K562 (cell line): ENCODE measurements at regions not wholly inside any gene's neighbourhood (a gene's known extent, or its start where the extent isn't known, plus 50 kb on each side); places are given as distances from the start of the nearest gene placed in this dataset.
A peak's percentile ranks its signal among the peaks of the same experiment; 100 is the strongest.

Experiments
- ETS2 ChIP-seq: IDR thresholded peaks from 2 replicates; pipeline ENCODE4 v1.6.1; 2016; ENCODE audit warnings: borderline replicate concordance, missing genetic modification characterization, mild to moderate bottlenecking, moderate library complexity, missing compliant biosample characterization; ENCODE audit not compliant: poor library complexity, severe bottlenecking
- ILF3 ChIP-seq: fragments of 450-650 bp; IDR thresholded peaks from 2 replicates; pipeline ENCODE4 v1.6.1; 2018; ENCODE audit warnings: antibody characterized with exemption, mild to moderate bottlenecking, moderate library complexity, borderline replicate concordance
- LCOR ChIP-seq: sonication (generic); formaldehyde crosslinking; IDR thresholded peaks from 2 replicates; pipeline ENCODE4 v1.8.0; 2022; ENCODE audit warnings: mild to moderate bottlenecking, missing genetic modification reagents
- MCM7 ChIP-seq, 2 experiments: fragments of 450-650 bp; IDR thresholded peaks; 2 replicates each; pipeline ENCODE4 v1.6.1; 2016 to 2018
- MYBL2 ChIP-seq, 2 experiments: fragments of 450-650 bp in 1 of 2; sonication (generic) in 1 of 2; formaldehyde crosslinking in 1 of 2; IDR thresholded peaks; 2 replicates each; pipeline versions ENCODE4 v1.6.1 to v1.8.1; 2017 to 2022; ENCODE audit warnings: borderline replicate concordance in 1 of 2, inconsistent platforms in 1 of 2, low read depth in 1 of 2, mild to moderate bottlenecking in 1 of 2, missing genetic modification reagents in 1 of 2, moderate library complexity in 1 of 2
- POLR2AphosphoS5 ChIP-seq: IDR thresholded peaks from 2 replicates; pipeline ENCODE4 v1.6.1; 2011; ENCODE audit warnings: mild to moderate bottlenecking, low read depth, low read length, moderate library complexity; ENCODE audit not compliant: control insufficient read depth, insufficient read depth
- TAF1 ChIP-seq: IDR thresholded peaks from 2 replicates; pipeline ENCODE4 v1.6.1; 2011; ENCODE audit warnings: mild to moderate bottlenecking, low read length, moderate library complexity; ENCODE audit not compliant: insufficient read depth, control insufficient read depth, severe bottlenecking; ENCODE audit errors: extremely low read depth
- TCF15 ChIP-seq: fragments of 250-450 bp; sonication (Bioruptor Pico); IDR thresholded peaks from 2 replicates; pipeline ENCODE4 v1.8.0; 2022; ENCODE audit warnings: moderate library complexity, mild to moderate bottlenecking, inconsistent platforms
- ZBTB8A ChIP-seq: fragments of 450-650 bp; IDR thresholded peaks from 2 replicates; pipeline ENCODE4 v1.6.1; 2018; ENCODE audit warnings: mild to moderate bottlenecking, moderate library complexity; ENCODE audit not compliant: partially characterized antibody
- ZNF217 ChIP-seq: sonication (generic); formaldehyde crosslinking; IDR thresholded peaks from 2 replicates; pipeline ENCODE4 v1.8.0; 2022; ENCODE audit warnings: mild to moderate bottlenecking, missing genetic modification reagents
- ZNF324 ChIP-seq: fragments of 250-450 bp; sonication (Bioruptor Pico); IDR thresholded peaks from 2 replicates; pipeline ENCODE4 v1.4.0; 2020; ENCODE audit warnings: mild to moderate bottlenecking
- ZNF507 ChIP-seq: conservative IDR thresholded peaks from 2 replicates; pipeline ENCODE4 v1.6.1; 2017; ENCODE audit warnings: missing genetic modification characterization, missing compliant biosample characterization
- TF ChIP-seq, protein P1 (sequence below): IDR thresholded peaks from 2 replicates; pipeline ENCODE4 v1.6.1; 2012; ENCODE audit warnings: low read depth, low read length, improper control_type of control experiment, borderline replicate concordance
- TF ChIP-seq, protein P2 (sequence below): sonication (generic); formaldehyde crosslinking; IDR thresholded peaks from 2 replicates; pipeline ENCODE4 v1.8.0; 2023; ENCODE audit warnings: missing genetic modification reagents, mild to moderate bottlenecking, borderline replicate concordance
- TF ChIP-seq, protein P3 (sequence below): sonication (generic); formaldehyde crosslinking; IDR thresholded peaks from 2 replicates; pipeline ENCODE4 v1.8.1; 2023; ENCODE audit warnings: mild to moderate bottlenecking, missing genetic modification reagents
- TF ChIP-seq, protein P4 (sequence below): fragments of 450-650 bp; conservative IDR thresholded peaks from 2 replicates; pipeline ENCODE4 v1.6.1; 2016; ENCODE audit warnings: missing genetic modification characterization, low read depth, mild to moderate bottlenecking, missing compliant biosample characterization, moderate library complexity

DNA sequence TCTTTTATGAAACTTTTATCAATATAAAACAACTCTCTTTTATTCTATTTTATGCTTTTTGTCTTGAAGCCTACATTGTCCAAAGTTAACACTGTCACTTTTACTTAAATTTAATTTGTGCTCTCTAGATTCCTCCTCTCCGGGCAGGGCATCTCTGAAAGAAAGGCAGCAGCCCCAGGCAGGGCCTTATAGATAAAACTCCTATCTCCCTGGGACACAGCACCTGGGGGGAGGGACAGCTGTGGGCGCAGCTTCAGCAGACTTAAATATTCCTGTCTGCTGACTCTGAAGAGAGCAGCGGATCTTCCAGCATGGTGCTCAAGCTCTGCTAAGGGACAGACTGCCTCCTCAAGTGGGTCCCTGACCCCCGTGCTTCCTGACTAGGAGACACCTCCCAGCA is 447.7 kb upstream of the FANCL start (continued):
- TF ChIP-seq, protein P1, sequence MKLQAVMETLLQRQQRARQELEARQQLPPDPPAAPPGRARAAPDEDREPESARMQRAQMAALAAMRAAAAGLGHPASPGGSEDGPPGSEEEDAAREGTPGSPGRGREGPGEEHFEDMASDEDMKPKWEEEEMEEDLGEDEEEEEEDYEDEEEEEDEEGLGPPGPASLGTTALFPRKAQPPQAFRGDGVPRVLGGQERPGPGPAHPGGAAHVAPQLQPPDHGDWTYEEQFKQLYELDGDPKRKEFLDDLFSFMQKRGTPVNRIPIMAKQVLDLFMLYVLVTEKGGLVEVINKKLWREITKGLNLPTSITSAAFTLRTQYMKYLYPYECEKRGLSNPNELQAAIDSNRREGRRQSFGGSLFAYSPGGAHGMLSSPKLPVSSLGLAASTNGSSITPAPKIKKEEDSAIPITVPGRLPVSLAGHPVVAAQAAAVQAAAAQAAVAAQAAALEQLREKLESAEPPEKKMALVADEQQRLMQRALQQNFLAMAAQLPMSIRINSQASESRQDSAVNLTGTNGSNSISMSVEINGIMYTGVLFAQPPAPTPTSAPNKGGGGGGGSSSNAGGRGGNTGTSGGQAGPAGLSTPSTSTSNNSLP, result peak; percentile 52; the same call in 1 of the 2 replicates
- no peak for TF ChIP-seq ZNF507 (tag)
- no peak for TF ChIP-seq MYBL2 (IDR thresholded peaks at IDR 0.05; ENCODE audit: low read depth)
- no peak for TF ChIP-seq MYBL2 (CRISPR knock-in tag; IDR thresholded peaks at IDR 0.05; ENCODE audit: borderline replicate concordance)
- TF ChIP-seq, protein P2, sequence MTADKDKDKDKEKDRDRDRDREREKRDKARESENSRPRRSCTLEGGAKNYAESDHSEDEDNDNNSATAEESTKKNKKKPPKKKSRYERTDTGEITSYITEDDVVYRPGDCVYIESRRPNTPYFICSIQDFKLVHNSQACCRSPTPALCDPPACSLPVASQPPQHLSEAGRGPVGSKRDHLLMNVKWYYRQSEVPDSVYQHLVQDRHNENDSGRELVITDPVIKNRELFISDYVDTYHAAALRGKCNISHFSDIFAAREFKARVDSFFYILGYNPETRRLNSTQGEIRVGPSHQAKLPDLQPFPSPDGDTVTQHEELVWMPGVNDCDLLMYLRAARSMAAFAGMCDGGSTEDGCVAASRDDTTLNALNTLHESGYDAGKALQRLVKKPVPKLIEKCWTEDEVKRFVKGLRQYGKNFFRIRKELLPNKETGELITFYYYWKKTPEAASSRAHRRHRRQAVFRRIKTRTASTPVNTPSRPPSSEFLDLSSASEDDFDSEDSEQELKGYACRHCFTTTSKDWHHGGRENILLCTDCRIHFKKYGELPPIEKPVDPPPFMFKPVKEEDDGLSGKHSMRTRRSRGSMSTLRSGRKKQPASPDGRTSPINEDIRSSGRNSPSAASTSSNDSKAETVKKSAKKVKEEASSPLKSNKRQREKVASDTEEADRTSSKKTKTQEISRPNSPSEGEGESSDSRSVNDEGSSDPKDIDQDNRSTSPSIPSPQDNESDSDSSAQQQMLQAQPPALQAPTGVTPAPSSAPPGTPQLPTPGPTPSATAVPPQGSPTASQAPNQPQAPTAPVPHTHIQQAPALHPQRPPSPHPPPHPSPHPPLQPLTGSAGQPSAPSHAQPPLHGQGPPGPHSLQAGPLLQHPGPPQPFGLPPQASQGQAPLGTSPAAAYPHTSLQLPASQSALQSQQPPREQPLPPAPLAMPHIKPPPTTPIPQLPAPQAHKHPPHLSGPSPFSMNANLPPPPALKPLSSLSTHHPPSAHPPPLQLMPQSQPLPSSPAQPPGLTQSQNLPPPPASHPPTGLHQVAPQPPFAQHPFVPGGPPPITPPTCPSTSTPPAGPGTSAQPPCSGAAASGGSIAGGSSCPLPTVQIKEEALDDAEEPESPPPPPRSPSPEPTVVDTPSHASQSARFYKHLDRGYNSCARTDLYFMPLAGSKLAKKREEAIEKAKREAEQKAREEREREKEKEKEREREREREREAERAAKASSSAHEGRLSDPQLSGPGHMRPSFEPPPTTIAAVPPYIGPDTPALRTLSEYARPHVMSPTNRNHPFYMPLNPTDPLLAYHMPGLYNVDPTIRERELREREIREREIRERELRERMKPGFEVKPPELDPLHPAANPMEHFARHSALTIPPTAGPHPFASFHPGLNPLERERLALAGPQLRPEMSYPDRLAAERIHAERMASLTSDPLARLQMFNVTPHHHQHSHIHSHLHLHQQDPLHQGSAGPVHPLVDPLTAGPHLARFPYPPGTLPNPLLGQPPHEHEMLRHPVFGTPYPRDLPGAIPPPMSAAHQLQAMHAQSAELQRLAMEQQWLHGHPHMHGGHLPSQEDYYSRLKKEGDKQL, result no peak
- no peak for TF ChIP-seq ZBTB8A
- peak; percentile 42 for TF ChIP-seq TAF1
- no peak for TF ChIP-seq TCF15 (CRISPR knock-in tag)
- TF ChIP-seq ILF3, result no peak
- TF ChIP-seq, protein P3, sequence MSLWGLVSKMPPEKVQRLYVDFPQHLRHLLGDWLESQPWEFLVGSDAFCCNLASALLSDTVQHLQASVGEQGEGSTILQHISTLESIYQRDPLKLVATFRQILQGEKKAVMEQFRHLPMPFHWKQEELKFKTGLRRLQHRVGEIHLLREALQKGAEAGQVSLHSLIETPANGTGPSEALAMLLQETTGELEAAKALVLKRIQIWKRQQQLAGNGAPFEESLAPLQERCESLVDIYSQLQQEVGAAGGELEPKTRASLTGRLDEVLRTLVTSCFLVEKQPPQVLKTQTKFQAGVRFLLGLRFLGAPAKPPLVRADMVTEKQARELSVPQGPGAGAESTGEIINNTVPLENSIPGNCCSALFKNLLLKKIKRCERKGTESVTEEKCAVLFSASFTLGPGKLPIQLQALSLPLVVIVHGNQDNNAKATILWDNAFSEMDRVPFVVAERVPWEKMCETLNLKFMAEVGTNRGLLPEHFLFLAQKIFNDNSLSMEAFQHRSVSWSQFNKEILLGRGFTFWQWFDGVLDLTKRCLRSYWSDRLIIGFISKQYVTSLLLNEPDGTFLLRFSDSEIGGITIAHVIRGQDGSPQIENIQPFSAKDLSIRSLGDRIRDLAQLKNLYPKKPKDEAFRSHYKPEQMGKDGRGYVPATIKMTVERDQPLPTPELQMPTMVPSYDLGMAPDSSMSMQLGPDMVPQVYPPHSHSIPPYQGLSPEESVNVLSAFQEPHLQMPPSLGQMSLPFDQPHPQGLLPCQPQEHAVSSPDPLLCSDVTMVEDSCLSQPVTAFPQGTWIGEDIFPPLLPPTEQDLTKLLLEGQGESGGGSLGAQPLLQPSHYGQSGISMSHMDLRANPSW (CRISPR knock-in tag), result no peak
- TF ChIP-seq POLR2AphosphoS5, result peak; percentile 97
- TF ChIP-seq LCOR (CRISPR knock-in tag), result no peak
- TF ChIP-seq MCM7 (IDR thresholded peaks at IDR 0.05), result no peak
- no peak for TF ChIP-seq ETS2 (tag)
- TF ChIP-seq ZNF217, result no peak
- TF ChIP-seq ZNF324, result no peak
- TF ChIP-seq, protein P4, sequence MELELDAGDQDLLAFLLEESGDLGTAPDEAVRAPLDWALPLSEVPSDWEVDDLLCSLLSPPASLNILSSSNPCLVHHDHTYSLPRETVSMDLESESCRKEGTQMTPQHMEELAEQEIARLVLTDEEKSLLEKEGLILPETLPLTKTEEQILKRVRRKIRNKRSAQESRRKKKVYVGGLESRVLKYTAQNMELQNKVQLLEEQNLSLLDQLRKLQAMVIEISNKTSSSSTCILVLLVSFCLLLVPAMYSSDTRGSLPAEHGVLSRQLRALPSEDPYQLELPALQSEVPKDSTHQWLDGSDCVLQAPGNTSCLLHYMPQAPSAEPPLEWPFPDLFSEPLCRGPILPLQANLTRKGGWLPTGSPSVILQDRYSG, result no peak
